ENCODE measurements at regions not wholly inside any gene's neighbourhood (a gene's known extent, or its start where the extent isn't known, plus 50 kb on each side); places are given as distances from the start of the nearest gene placed in this dataset.
"Not testable (repeated sequence)": the region's sequence is repeated elsewhere in the genome, so short reads cannot be mapped to it uniquely, and the experiment has no call there.

GRCh38 chr11:86861810-86862209, 61.5 kb downstream of the PRSS23 start:
- no peak for DNase-seq

GRCh38 chr11:86863476-86863875, 63.1 kb downstream of the PRSS23 start:
- DNase-seq: no peak

- DNase-seq: no peak
Measured at GRCh38 chr11:86865436-86865835, 65.1 kb downstream of the PRSS23 start.

- no peak for DNase-seq
Measured at GRCh38 chr11:86869531-86869930, 69.2 kb downstream of the PRSS23 start.

GRCh38 chr11:86869966-86870570, 69.7 kb downstream of the PRSS23 start:
- DNase-seq: peak; percentile 32

- DNase-seq: no peak
Measured at GRCh38 chr11:86873573-86874083, 73.3 kb downstream of the PRSS23 start.

GRCh38 chr11:86874304-86875056, 74.1 kb downstream of the PRSS23 start:
- DNase-seq: no peak

- no peak for DNase-seq
Measured at GRCh38 chr11:86876716-86877234, 76.4 kb downstream of the PRSS23 start.

- DNase-seq: no peak
Measured at GRCh38 chr11:86877503-86877902, 77.2 kb downstream of the PRSS23 start.

- not testable (repeated sequence) for DNase-seq
Measured at GRCh38 chr11:86879241-86879640, 76.0 kb downstream of the FZD4 start.

- DNase-seq: no peak
Measured at GRCh38 chr11:86885311-86885710, 69.9 kb downstream of the FZD4 start.

GRCh38 chr11:86888164-86889000, 66.8 kb downstream of the FZD4 start:
- DNase-seq: peak; percentile 31

- DNase-seq: no peak
Measured at GRCh38 chr11:86889001-86889341, 66.2 kb downstream of the FZD4 start.

GRCh38 chr11:86891036-86891435, 64.2 kb downstream of the FZD4 start:
- DNase-seq: no peak

GRCh38 chr11:86893235-86893634, 62.0 kb downstream of the FZD4 start:
- no peak for DNase-seq
